Fibroblast of upper back skin (primary cell): ENCODE measurements at regions not wholly inside any gene's neighbourhood (a gene's known extent, or its start where the extent isn't known, plus 50 kb on each side); places are given as distances from the start of the nearest gene placed in this dataset.
A peak's percentile ranks its signal among the peaks of the same experiment; 100 is the strongest.

Source experiments
- DNase-seq: peaks from one replicate; pipeline ENCODE4 v3.0.0-alpha.2; 2013

DNA sequence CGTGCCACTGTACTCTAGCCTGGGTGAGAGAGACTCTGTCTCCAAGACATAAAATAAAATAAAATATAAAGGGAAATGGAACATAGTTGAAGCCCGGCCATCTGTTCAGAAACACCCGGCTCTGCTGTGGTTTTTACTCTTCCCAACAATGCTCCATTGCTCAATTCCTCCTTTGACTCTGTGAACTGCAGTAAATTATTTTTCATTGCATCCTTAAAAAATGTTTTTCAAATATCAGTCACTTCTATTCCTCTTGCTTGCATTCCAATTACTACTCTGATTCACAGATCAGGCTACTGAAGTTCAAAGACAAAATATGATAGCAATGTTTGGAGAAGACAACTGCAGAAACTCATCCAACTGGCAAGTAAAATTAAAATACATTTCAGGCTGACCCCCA is 983.0 kb downstream of the SORCS1 start:
- DNase-seq = peak; percentile 87

DNA sequence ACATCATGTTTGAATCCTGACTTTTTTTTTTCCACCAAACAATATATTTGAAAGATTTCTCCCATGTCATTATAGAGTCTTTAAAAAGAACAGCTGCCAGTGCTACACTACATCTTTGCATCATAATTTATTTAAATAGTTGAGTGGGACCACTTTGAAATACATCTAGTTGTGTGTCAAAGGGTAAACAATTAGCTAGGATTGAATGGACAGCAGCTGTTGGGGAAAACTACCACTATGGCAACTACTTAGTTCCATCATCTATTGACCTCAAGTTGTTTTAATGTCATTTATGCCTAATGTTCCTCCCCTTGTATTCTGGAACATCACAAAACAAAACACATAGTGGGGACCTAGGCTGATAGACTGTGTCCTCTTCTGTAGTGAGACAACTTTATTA is 985.1 kb downstream of the SORCS1 start:
- no peak for DNase-seq

DNA sequence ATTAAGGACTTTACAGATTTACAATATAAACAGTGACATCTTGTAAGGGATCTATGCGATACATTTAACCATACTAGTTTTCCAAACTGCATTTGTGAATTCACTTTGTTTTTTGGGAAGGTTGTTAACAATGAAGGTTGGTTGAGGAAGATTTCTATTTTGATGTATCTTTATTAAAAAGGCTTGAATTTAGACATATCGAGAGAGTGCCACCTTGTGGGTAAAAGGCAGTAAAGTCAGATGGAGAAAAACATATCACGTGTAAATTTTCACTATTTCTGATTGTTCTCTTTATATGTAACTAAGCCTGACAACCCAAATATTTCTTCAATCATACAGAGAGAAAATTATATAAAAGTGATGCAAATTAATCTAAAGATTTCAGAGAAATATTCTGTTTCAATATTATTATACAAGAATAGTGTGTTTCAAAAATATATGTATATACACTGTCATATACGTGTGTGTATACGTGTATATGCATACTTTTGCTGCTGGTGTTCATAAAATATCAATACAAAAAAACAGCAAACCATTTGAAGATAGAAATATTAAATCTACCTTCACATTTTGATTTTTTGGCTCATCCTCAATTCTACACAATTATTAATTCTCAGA is 988.6 kb downstream of the SORCS1 start:
- DNase-seq = peak; percentile 41

DNA sequence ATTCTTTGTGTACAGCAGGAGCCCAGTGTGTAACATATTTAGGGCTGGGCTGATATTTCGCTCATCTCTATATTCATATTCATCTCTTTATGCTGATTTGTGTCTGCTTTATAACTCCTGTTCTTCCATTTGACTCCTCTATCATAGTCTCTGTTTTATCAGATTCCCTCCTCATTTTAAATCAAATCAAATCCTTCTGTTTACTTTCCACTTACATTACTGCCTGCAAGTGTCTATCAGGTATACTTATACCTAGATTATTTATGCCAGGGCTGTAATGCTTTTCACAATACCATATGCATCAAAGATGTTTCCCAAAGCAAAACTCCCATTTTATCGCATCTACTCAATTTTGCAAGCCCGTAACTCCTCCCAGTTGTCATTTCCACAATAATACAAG is 990.7 kb downstream of the SORCS1 start:
- no peak for DNase-seq

DNA sequence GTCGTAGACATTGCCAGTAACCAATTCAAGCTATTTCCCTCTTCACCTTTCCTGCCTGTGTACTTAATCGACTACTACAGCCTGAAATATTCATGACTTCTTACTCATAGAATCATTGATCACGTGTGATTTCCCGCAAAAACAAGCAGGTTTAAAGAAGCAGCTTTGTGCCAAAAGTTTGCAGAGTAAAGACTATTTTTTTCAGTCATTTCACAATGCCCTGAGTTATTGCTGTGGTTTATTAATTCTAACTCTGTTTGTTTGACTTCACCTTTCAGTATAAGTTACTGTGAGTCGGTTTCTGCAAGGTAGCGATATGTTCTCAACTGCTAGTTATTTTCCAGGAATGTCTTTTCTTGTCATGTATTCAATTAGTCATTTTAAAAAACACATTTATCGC is 995.3 kb downstream of the SORCS1 start:
- DNase-seq = peak; percentile 34

DNA sequence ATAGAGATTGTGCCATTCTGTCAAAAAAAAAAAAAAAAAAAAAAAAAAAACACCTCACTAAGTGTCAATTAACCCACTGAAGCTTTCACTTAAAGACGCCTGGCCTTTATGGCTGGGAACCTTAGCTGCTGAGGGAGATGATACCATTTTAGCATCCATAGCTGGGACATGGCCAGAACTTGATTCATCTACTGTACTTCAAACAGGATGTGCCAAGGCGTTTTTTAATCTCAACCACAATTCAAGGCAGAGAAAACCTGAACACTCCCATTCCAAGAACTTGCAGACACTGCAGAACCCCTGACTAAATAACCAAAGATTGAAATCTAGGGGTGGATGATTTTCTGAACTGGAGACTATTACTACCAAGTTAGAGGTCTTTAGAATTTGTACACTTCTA is 996.6 kb downstream of the SORCS1 start:
- DNase-seq = no peak

DNA sequence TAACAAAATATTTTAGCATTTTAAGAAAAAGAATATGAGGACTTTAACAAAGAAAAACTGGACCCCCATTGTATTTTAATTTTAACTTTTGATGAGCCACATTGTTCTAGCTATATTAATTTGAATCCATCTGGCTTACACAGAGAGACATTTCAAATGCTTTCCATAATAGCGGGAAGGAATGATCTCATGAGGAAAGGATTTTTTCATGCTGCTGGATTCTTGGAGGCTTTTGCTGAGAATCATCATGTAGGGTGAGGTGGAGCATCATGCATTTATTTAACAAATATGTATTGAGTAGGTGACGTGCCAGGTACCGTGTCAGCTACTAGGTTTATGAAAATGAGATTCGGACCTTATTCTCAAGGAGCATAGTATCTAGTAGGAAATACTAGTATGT is 1006.3 kb downstream of the SORCS1 start:
- peak; percentile 28 for DNase-seq

DNA sequence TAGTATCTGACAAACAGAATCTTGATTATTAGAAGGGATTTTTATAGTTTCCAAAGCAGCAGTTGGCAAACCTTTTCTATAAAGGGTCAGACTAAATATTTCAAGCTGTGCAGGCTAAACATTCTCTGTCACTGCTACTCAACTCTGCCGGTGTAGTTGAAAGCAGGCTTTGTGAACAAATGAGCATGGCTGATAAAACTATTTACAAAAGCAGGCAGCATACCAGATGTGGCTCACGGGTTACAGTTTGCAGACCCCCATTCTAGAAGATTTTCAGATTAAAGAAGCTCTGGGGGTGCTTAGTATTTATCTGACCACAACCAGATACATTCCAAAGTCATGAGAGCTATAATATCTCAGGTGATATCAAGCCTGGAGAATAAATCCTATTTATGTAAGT is 1017.5 kb downstream of the SORCS1 start:
- DNase-seq = no peak

DNA sequence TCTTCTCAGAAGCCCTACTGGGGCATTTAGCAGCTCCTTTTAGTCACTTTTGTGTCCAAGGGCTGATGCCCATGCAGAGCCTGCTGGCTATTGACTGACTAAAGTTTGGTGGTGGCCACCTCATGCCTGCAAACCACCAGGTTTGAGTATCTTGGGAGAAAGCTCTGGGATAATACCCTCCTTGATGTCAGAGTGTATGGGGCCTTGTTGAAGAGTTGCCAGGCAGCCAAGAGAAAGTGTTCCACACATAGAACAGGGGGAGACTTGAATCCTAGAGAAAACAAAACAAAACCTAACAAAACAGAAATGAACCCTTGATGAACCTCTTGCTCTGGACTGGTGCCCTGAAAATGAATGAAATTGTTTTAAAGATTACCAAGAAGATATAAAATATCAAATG is 1024.6 kb downstream of the SORCS1 start:
- no peak for DNase-seq

DNA sequence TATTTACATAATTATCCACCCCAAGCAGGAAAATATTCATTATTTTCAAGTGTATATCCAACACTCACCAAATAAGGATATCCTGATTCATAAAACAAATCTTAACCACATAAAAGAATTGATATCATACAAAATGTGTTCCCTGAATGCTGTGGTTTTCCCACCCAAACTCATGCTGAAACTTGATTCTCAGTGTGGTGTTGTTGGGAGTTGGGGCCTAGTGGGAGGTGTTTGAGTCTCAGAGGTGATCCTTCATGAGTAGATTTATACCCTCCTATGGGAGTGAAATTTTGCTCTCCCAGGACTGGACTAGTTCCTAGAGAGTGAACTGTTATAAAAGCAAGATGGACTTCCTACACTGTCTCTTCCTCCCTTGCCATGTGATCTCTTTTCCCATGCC is 1028.3 kb downstream of the SORCS1 start:
- no peak for DNase-seq

DNA sequence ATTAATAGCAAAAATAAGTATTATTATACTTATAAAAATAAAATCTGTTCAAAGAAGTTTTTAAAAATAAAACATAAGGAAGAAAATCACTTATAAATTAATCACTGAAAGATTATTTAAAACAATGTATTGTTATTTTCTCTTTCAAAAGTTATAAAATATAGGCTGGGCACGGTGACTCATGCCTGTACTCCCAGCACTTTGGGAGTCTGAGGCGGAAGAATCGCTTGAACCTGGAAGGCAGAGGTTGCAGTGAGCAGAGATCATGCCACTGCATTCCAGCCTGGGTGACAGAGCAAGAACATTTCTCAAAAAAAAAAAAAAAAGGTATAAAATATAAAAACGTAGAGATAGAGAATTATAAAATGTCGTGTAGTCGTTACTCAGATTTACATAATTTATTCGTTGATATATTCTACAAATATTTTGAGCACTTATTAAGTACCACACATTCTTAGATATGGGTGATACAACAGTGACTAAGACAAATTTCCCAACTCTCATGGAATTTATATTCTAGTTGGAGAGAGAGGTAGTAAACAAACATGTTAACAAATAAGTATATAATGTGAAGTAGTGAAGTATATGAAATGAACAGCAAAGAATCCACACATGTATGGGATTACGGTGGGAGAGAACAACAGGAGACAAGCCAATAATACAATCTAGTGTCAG is 1030.0 kb downstream of the SORCS1 start:
- DNase-seq = no peak

DNA sequence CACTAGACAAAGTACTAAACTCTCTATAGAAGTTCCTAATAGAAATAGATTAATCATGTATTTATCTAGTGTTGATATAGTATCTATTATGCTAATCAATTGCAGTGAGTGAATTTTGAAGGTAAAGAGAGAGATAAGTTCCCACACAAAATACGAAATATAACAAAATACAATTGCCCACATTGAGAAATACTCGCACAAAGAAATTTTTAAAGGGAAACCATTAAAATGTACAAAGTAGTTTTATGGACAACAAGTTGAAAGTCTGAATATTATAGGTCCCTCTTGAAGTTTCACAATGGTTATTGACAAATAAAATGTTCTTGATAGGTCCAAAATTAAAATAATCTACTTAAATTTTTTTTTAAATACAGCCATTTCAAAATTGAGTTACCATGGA is 1031.1 kb downstream of the SORCS1 start:
- DNase-seq = no peak

DNA sequence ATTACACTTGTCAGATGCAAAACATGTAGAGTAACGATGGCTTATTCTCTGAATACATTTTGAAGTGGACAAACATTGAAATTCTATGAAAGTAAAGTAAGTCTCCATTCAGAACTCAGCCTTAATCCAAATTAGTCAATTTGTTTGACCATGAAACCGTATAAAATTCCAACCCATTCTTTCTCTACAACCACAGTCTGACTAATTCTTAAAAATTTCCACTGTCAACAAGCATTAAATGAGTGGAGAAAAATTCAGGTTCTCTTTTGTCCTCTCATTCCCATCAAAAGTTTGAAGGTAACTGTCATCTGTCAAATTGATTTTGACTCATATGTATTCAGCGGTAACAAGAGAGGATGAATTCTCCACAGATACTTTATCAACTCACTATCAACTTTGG is 1031.5 kb downstream of the SORCS1 start:
- no peak for DNase-seq

DNA sequence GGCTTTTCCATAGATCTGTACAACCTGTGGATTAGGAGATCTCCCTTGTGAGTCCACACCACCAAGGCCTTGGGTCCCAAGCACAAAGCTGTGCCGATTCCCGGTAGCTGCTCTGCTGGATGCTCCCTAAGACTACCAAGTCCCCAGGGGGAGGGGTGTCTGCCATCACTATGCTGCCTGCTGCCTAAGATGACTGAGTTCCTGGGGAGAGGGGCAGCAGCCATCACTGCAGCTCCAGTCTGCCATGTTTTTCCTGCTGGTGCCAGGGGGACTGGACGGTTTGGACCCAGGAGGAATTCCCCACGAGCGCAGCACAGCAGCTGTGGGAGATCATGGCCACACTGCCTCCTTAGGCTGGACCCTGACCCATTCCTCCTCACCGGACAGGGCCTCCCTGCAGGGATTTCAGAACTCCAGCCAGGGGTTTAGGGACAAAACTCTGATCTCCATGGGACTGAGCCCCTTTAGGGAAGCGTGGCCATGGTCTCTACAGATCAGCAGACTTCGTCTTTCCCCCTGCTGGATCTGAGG is 1049.8 kb downstream of the SORCS1 start:
- no peak for DNase-seq

DNA sequence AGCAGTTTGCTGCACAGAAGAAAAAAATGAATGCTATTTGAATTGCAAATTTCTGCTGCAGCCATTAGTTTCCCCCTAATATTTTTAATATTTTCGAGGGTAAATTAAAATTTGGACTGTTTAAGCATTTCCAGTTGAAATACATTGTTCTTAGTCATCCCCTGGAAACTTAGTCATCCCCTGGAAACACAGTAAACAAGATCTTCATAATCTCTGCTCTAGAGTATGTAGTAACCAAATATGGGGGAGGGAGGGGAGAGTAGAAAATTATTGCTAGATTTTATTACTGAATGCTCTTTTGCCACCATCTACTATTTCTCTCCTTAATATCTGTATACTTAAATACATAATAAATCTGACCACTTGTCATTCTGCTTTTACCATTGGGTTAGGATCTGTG is 1053.3 kb downstream of the SORCS1 start:
- DNase-seq = peak; percentile 27

DNA sequence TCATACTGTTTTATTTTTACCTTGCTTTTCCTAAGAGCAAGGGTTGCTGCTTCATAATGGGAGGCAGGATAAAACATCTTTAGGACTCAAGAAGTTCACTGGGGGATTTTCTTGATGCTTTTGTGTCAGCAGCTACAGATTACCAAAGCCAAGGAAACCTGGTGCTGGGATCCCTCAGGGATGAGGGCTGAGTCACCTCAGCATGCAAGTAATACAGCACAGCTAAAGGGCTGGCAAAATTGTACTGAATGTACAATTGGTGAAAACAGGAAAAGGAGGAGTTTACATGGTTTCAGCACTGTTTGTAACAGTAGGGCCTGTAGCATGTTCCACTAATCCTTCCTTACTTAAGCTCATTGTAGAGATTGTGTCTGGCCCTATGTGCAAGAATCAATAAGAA is 1056.8 kb downstream of the SORCS1 start:
- peak; percentile 63 for DNase-seq

DNA sequence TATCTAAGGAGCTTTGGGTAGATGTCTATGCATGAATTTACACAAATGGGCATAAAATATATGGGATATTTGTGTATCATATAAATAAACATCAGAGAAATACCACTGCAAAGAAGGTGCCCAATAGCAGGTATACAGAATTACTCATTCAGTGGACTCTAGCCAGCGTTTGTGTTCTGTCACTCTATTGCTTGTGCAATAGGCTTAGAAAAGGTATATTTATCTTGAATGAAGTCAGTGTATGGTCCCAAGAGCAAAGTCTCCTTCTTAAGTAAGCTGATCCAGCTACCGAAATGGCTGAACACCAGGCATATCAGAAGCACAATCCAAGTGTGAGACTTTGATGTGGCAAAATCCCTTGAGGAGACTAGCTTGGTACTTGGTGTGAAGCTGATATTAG is 1058.4 kb downstream of the SORCS1 start:
- no peak for DNase-seq

DNA sequence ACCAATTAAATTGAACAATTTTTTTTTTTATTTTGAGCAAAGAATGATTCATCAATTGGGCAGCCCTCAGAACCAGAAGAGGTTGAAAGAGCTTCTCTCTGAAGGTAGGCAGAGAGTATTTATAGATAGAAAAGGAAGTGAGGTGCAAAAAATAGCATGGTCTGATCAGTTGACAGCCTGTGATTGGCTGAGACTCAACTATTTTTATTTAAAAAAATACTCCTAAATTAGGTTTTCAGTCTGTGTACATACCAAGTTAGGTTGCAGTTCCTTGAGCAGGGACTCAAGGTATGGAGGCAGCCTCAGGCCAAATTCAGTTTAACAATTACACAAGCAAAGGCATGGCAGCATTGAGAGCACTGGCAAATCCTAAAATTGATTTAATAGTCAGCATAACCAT is 1074.7 kb downstream of the SORCS1 start:
- no peak for DNase-seq

DNA sequence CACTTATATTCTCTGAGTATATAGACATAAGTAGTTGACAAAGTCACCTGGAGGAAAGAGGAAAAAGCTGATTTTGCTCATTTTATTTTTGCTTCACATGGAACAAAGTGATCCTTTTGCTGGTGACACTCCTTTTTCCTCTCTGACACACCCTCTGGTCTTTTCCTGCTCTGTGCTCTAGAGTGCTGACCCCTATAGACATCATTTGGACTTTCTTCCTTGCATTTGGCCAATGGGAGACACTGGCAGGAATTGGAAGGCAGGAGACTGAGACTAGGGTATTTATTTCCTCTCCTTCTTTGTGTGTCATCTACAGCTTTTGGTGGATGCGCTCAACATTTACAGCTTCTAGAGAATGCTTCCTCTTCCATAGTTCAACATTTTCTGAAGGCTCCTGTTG is 1078.1 kb downstream of the SORCS1 start:
- no peak for DNase-seq

DNA sequence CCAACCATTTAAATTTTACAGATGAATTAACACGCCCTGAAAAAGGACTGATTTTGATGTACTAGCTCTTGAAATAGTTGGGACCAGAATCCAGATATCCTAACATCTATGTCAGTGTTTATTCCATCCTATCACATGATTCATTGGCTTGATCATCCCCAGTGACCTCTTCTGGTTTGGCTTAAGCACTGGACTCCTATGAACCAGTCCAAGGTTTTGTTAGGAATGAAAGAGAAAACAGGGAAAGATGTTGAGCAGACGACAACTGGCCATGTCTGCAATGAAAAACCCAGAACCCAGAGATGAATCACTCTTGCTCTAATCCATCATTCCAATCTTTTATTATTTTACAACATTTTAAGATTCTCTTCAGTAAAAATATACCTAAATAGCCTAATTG is 1080.9 kb downstream of the SORCS1 start:
- DNase-seq = peak; percentile 76

DNA sequence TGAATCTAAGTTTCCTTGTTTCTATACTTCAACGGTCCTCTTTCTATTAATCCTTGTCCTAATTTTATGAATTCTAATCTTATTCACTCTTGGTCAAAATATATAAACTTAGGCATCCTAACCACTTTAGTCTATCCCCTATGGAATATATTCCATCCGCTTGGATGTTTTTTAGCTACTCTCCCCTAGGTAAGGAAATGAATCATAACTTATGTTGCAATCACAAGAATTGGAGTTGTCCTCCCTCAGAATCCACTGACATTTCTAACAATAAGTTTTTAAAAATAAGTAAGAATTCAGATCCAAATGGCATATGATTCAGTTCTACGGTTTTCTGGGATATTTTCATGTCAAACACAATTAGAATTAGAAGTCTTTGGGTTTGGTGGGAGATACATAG is 1081.6 kb downstream of the SORCS1 start:
- DNase-seq = peak; percentile 76

DNA sequence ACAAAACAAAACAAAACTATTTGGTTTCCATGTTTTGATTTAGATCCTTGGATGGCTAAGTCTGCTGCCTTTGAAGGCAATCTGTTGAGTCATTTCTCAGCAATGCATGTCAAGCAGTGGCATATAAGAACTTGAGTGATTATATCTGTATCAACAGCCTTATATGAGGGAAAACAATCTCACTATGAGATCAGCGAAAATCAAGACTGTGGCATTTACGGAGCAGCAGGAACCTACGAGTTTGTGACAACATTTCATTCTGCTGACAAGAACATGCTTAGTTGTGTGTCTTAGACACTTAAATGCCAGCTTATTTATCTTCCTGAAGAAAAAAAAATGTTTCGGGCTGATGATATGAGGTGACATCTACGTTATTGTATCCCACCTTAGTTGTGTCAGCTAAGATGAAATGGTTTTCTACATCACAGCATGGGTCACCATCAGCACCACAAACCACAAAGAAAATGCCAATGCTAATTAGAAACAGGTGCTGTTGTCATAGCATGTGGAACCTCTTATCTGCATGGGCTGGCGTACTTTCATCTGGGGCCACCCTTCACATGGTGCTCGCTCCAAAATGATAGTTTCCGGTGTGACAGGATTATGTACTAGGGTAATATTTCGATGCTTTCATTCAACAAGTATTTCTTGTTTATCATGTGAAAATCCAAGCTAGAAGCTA is 1085.5 kb downstream of the SORCS1 start:
- peak; percentile 67 for DNase-seq

DNA sequence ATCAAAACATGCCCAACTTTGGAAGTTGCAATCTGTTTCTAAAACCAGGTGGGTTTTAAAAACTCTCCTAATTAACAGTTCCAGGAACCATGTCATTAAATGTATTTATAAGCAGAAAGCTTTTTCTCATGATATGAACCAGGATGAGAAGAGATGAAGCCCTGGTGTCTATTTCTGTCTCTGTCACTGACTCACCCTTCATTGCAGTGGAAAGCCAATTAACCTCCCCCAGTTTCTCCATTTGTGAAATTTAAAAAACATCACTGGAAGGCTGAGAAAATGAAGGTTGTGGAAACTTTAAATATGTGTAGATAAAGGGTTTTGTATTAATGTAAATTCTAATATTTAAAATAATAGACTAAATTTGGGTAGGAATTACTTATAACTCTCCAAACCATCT is 1088.0 kb downstream of the SORCS1 start:
- no peak for DNase-seq

DNA sequence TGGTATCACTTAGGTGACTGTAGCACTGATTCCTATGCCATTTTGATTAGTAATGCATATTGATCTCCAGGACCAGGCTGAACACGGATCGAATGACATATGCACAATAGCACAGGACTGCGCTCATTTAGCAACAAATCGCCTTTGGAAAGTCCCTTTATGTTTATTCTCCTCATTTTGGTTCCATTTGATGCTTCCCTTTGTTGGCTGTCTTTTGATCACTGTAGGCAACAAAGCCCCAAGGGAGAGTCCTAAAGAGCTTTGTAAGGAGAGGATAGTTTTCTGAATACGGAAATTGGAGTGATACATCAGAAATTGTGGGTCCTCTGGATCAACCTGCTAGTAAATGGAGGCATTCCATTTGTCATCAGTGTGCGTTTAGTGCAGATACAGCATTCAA is 1111.4 kb downstream of the SORCS1 start:
- DNase-seq = no peak
